GM10266 (cell line): ENCODE measurements at regions not wholly inside any gene's neighbourhood (a gene's known extent, or its start where the extent isn't known, plus 50 kb on each side); places are given as distances from the start of the nearest gene placed in this dataset.

Experiments
- DNase-seq: peaks from one replicate; pipeline ENCODE4 v3.0.0; 2012; ENCODE audit errors: extremely low spot score
- CTCF ChIP-seq: IDR thresholded peaks from 2 replicates; pipeline ENCODE4 v1.5.1; 2012; ENCODE audit warnings: mild to moderate bottlenecking, low read depth; ENCODE audit not compliant: control insufficient read depth, insufficient read depth; ENCODE audit errors: missing control alignments

- no peak for DNase-seq
- TF ChIP-seq CTCF: no peak
Observed at GRCh38 chr6:167735084-167735950, 91.4 kb upstream of the AFDN start.

GRCh38 chr6:167735951-167736288, 90.8 kb upstream of the AFDN start:
- TF ChIP-seq CTCF: no peak
- no peak for DNase-seq

- DNase-seq: no peak
- TF ChIP-seq CTCF: no peak
Observed at GRCh38 chr6:167736486-167737204, 90.1 kb upstream of the AFDN start.

GRCh38 chr6:167737205-167737830, 89.4 kb upstream of the AFDN start:
- no peak for DNase-seq
- no peak for TF ChIP-seq CTCF

GRCh38 chr6:167738386-167738785, 88.3 kb upstream of the AFDN start:
- TF ChIP-seq CTCF: no peak

GRCh38 chr6:167739721-167740475, 86.8 kb upstream of the AFDN start:
- no peak for TF ChIP-seq CTCF
- no peak for DNase-seq

More at GRCh38 chr6:167738386-167738785, 88.3 kb upstream of the AFDN start:
- DNase-seq: no peak
